ENCODE measurements at regions not wholly inside any gene's neighbourhood (a gene's known extent, or its start where the extent isn't known, plus 50 kb on each side); places are given as distances from the start of the nearest gene placed in this dataset.

- no peak for TF ChIP-seq ZFX (IDR thresholded peaks at IDR 0.05)
- TF ChIP-seq REST (IDR thresholded peaks at IDR 0.05; ENCODE audit: low read depth), result no peak
- no peak for TF ChIP-seq POLR2A (IDR thresholded peaks at IDR 0.05; ENCODE audit: borderline replicate concordance, extremely low read depth, insufficient read depth, insufficient read length)
- peak; percentile 58; the same call in 1 of the 2 replicates for TF ChIP-seq EGR1 (IDR thresholded peaks at IDR 0.05; ENCODE audit: low read depth)
- TF ChIP-seq ZNF274 (IDR thresholded peaks at IDR 0.05; ENCODE audit: low read depth, low read length), result no peak
- no peak for TF ChIP-seq FOSL1 (IDR thresholded peaks at IDR 0.05; ENCODE audit: low read depth)
Observed at GRCh38 chr1:43008115-43009060, 49.7 kb upstream of the SLC2A1 start (continued).

Data from HCT116 (cell line).